CD4-positive, alpha-beta T cell treated with Interleukin-6 for 4 hours (primary cell): ENCODE measurements at regions not wholly inside any gene's neighbourhood (a gene's known extent, or its start where the extent isn't known, plus 50 kb on each side); places are given as distances from the start of the nearest gene placed in this dataset.
"Not testable (repeated sequence)": the region's sequence is repeated elsewhere in the genome, so short reads cannot be mapped to it uniquely, and the experiment has no call there.

Experiments used
- DNase-seq: peaks from one replicate; pipeline ENCODE4 v3.0.0-alpha.2; 2020; ENCODE audit warnings: mixed read lengths

DNA sequence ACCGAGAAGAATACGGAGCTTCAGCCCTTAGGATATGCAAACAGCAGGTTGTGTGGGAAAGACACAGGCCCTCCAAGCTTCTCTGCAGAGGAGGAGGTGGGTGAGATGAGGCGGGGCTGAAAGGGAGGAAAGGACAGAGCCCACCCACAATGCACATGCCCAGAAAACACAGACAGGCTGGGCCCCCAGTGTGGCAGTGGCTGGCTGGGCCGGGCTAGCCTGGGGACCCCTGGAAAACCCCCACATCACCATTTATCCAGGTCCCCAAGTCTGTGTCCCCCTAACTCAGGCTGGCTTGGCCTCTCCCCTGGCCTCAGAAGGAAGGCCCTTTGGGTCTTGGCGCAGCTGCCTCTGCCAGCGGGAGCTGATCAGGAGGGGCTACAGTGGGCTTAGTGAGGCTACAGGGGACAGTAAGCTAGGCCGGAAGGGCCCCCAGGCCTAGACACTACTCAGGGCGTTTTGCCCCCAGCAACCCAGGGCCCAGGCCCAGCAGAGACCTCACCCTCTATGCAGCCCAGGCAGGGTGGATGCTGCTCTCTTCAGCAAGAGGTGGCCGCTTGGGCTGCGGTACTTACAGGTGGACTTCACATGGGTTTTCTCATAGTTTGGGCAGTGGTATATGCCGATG lies 119.5 kb downstream of the TUBA3C start:
- DNase-seq = no peak

DNA sequence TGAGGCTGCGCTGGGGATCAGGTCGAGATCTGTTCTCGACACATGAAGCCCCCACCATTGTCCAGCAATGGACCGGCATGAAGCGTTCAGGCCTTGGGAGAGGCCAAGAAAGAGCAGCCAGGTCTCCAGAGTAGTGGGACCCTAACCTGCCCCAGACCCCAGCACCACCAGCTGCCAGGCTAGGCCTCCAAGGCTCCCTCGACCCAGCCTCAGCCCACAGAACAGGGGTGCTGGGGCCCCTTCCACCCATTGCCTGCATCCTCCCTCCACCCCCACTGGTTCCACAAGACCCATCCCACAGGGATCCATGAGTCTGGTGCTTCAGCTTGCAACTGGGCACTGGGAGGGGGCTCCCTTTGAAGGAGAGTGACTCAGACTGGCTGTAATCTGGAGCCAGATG lies 120.3 kb downstream of the TUBA3C start:
- no peak for DNase-seq

GRCh38 chr13:19060311-19061002 lies 121.2 kb downstream of the TUBA3C start:
- DNase-seq = no peak

GRCh38 chr13:19059016-19059780 lies 122.4 kb downstream of the TUBA3C start:
- no peak for DNase-seq

DNA sequence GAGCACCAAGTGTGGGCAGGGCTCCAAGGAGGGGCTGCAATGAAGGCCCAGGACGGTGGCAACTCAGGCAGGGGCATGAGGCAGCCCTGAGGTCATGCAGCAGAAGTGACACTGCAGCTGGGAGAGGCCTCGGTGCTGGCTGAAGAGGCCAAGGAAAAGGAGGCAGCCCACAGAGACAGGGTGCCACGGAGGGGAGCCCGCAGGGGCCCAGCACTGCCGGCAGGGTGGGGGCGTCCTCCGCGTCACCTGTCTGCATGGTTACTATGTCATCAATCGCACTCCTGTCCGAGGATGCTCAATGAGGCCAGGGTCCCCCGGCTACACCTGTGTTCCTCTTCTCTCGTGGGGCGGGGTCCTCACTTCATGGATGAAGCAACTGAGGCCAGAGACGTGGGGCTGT lies 123.1 kb downstream of the TUBA3C start:
- no peak for DNase-seq

- DNase-seq = no peak
These were observed 123.9 kb downstream of the TUBA3C start for GRCh38 chr13:19057588-19058340.

DNA sequence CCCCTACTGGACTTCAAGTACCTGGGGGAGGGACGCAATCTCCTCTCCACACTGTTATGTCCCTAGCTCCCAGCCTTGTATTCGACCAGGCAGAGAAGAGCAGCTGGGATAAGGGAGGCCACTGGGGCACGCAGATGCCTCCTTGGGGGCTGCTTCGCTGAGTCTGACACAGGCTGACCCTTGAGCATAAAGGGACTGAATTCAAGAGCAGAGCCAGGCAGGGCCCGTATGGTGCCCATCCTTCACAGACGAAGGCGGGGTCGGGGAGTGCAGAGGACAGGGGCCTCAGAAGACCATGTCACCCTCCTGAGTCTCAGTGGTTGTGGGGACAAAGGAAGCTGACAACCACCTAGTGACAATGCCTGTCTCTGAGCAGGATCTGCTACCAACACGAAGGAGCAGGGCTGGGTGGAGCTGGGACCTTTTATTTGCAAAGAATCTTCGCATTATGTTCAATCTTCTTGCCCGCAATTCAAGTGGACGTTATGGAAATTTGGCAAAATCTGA lies 124.6 kb downstream of the TUBA3C start:
- DNase-seq = no peak

- no peak for DNase-seq
These were observed 125.2 kb downstream of the TUBA3C start for GRCh38 chr13:19056355-19056880.

GRCh38 chr13:19055611-19056010 lies 126.0 kb downstream of the TUBA3C start:
- DNase-seq = no peak

- no peak for DNase-seq
These were observed 128.1 kb downstream of the TUBA3C start for GRCh38 chr13:19053561-19053960.

GRCh38 chr13:19052931-19053330 lies 128.7 kb downstream of the TUBA3C start:
- DNase-seq = no peak

GRCh38 chr13:19052180-19052579 lies 129.4 kb downstream of the TUBA3C start:
- no peak for DNase-seq

- no peak for DNase-seq
These were observed 130.7 kb downstream of the TUBA3C start for GRCh38 chr13:19050901-19051300.

DNA sequence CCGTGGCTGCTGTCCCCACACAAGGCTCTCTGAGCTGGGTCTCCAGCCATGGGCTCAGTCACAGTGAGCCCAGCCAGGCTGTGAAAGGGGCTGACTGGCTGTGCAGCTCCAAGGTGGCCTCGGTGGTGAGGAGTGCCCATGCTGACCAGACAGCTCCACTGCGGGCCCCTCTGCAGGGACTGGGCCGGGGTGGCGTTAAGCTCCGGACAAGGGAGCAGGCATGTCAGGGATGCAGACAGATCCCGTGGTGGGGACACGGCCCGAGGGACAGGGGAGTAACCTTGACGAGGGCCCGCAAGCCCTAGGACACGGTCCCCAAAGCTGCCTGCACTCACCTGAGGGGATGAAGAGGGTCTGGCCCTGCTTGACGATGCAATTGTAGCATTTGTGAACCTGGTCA lies 132.0 kb downstream of the TUBA3C start:
- not testable (repeated sequence) for DNase-seq

DNA sequence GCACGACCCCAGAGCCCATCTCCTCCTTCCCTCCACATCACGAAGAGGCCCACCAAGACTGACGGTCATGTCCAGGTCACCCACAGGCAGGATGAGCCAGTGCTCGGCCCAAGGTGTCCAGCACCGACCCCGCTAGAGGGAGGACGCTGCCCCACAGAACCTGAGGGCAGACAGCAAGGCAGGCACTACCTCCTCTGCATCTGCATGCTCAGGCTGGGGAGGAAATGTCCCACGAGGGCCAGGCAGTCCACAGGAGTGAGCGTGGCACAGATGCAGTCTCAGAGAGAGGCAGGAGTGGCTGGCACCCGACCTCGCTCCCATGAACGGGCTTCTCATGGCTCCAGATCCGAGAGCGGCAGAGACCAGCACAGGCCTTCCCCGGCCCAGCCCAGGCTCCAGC lies 133.2 kb downstream of the TUBA3C start:
- no peak for DNase-seq

DNA sequence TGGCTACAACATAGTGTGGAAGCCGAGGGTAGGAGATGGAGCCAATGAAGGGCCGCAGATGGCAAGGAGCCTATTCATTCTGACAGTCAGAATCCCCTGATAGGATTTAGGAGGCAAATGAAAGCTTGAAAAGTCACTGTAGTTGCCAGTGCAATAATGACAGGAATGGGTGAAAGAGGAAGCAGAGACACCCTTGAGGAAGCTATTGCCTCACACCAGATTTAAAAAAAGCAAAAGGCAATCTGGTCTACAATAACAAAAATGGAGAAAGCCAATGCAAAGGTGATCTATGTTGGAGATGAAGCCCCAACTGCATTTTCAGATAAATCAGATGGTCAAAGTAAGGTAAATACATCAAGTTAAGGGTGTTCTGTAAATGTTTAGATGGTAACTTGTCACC lies 158.5 kb downstream of the TUBA3C start:
- no peak for DNase-seq

DNA sequence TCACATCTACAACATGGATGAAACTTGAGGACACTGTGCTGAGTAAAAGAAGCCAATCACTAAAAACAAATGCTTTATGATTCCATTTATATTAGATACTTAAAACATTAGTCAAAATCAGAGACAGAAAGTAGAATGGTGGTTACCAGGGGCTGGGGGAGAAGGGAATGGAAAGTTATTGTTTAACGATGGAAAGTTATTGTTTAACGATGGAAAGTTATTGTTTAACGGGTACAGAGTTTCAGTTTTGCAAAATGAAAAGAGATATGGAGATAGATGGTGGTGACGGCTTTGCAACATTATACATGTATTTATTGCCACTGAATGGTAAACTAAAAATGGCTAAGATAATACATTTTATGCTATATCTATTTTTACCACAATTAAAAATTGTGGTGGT lies 160.6 kb downstream of the TUBA3C start:
- no peak for DNase-seq

GRCh38 chr13:18998389-18998788 lies 183.2 kb downstream of the TUBA3C start:
- DNase-seq = peak; percentile 38

- no peak for DNase-seq
These were observed 185.0 kb downstream of the TUBA3C start for GRCh38 chr13:18996627-18997051.

- no peak for DNase-seq
These were observed 185.4 kb downstream of the TUBA3C start for GRCh38 chr13:18996221-18996620.

GRCh38 chr13:18995259-18995873 lies 186.3 kb downstream of the TUBA3C start:
- DNase-seq = no peak
